GM21528 (cell line): ENCODE measurements at regions not wholly inside any gene's neighbourhood (a gene's known extent, or its start where the extent isn't known, plus 50 kb on each side); places are given as distances from the start of the nearest gene placed in this dataset.
"Not testable (repeated sequence)": the region's sequence is repeated elsewhere in the genome, so short reads cannot be mapped to it uniquely, and the experiment has no call there.

Experiments used
- ATAC-seq: cut with Tn5 transposase; IDR thresholded peaks from one replicate; pipeline ENCODE4 v1.9.1; 2021; ENCODE audit warnings: mild to moderate bottlenecking, moderate library complexity; ENCODE audit not compliant: unreplicated experiment, low FRiP score

- no peak for ATAC-seq
Measured at GRCh38 chr6:67706388-67706787, 928.7 kb upstream of the ADGRB3 start.

GRCh38 chr6:67698534-67698933 lies 936.5 kb upstream of the ADGRB3 start:
- no peak for ATAC-seq

GRCh38 chr6:67694127-67694526 lies 941.0 kb upstream of the ADGRB3 start:
- ATAC-seq: no peak

GRCh38 chr6:67689329-67689728 lies 945.8 kb upstream of the ADGRB3 start:
- ATAC-seq: no peak

- ATAC-seq: no peak
Measured at GRCh38 chr6:67687396-67687795, 947.7 kb upstream of the ADGRB3 start.

- ATAC-seq: not testable (repeated sequence)
Measured at GRCh38 chr6:67686225-67686624, 948.9 kb upstream of the ADGRB3 start.

- ATAC-seq: no peak
Measured at GRCh38 chr6:67683960-67684359, 951.1 kb upstream of the ADGRB3 start.

GRCh38 chr6:67680297-67680932 lies 954.7 kb upstream of the ADGRB3 start:
- no peak for ATAC-seq

GRCh38 chr6:67679566-67680296 lies 955.4 kb upstream of the ADGRB3 start:
- no peak for ATAC-seq

GRCh38 chr6:67676892-67677291 lies 958.2 kb upstream of the ADGRB3 start:
- no peak for ATAC-seq

GRCh38 chr6:67667637-67668422 lies 967.3 kb upstream of the ADGRB3 start:
- ATAC-seq: no peak

- no peak for ATAC-seq
Measured at GRCh38 chr6:67666177-67666964, 968.7 kb upstream of the ADGRB3 start.

- no peak for ATAC-seq
Measured at GRCh38 chr6:67664942-67665341, 970.1 kb upstream of the ADGRB3 start.

GRCh38 chr6:67663105-67663895 lies 971.8 kb upstream of the ADGRB3 start:
- no peak for ATAC-seq

GRCh38 chr6:67653561-67653960 lies 981.5 kb upstream of the ADGRB3 start:
- ATAC-seq: no peak

- no peak for ATAC-seq
Measured at GRCh38 chr6:67646550-67646949, 988.5 kb upstream of the ADGRB3 start.

- no peak for ATAC-seq
Measured at GRCh38 chr6:67643281-67643680, 991.8 kb upstream of the ADGRB3 start.

- no peak for ATAC-seq
Measured at GRCh38 chr6:67642582-67642981, 992.5 kb upstream of the ADGRB3 start.

GRCh38 chr6:67640484-67640883 lies 994.6 kb upstream of the ADGRB3 start:
- no peak for ATAC-seq

GRCh38 chr6:67639161-67639560 lies 995.9 kb upstream of the ADGRB3 start:
- no peak for ATAC-seq
